ENCODE measurements at regions not wholly inside any gene's neighbourhood (a gene's known extent, or its start where the extent isn't known, plus 50 kb on each side); places are given as distances from the start of the nearest gene placed in this dataset.

GRCh38 chr9:30900706-30901105 is 1483.7 kb upstream of the ACO1 start:
- no peak for TF ChIP-seq CTCF (conservative IDR thresholded peaks at IDR 0.05)
- no peak overlapping the region for H3K27ac Mint-ChIP-seq
- no peaks in the 10 kb centered on the region for H3K9me3 ChIP-seq (ENCODE audit: control insufficient read depth, low read length)
- no peak for DNase-seq
- no peaks in the 10 kb centered on the region for H3K4me1 ChIP-seq (ENCODE audit: control insufficient read depth, insufficient read depth, low read length)
- no peaks in the 10 kb centered on the region for H3K4me1 Mint-ChIP-seq
- 100% methylated on average over 1 of the region's 1 CpG; no CpG with 5 or more reads in 1 of the 2 experiments for WGBS, 2 experiments (ENCODE audit: insufficient coverage in 1 of 2, insufficient read length in 1 of 2)
- no peak overlapping the region for H3K4me3 ChIP-seq (ENCODE audit: low read length)
- H3K4me3 Mint-ChIP-seq = no peak overlapping the region
- H3K27me3 Mint-ChIP-seq (ENCODE audit: insufficient read depth) = no peaks in the 10 kb centered on the region
- no peaks in the 10 kb centered on the region for H3K27me3 ChIP-seq (ENCODE audit: control insufficient read depth, insufficient read depth, low read length, poor library complexity, severe bottlenecking)
- H3K9ac ChIP-seq (ENCODE audit: extremely low read depth, low read length, poor library complexity, severe bottlenecking) = no peak overlapping the region
- no peak overlapping the region for H3K27ac ChIP-seq (ENCODE audit: low read depth, low read length)
- H3K36me3 Mint-ChIP-seq (ENCODE audit: low read depth) = no peaks in the 10 kb centered on the region
- H3K36me3 ChIP-seq (ENCODE audit: control insufficient read depth, insufficient read depth, low read length) = no peaks in the 10 kb centered on the region
- H3K9me3 Mint-ChIP-seq = no peaks in the 10 kb centered on the region

- peaks cover 22% of the 10 kb centered on the region for H3K27me3 Mint-ChIP-seq (ENCODE audit: insufficient read depth)
- H3K4me3 Mint-ChIP-seq = no peak overlapping the region
- H3K36me3 Mint-ChIP-seq (ENCODE audit: low read depth) = no peaks in the 10 kb centered on the region
Observed at GRCh38 chr9:30913331-30913730, 1471.1 kb upstream of the ACO1 start.

GRCh38 chr9:30915451-30915850 is 1469.0 kb upstream of the ACO1 start:
- Mint-ChIP-seq H3K27me3 (ENCODE audit: insufficient read depth) (peaks cover 22% of the 10 kb centered on the region), H3K36me3 (ENCODE audit: low read depth) (no peaks in the 10 kb centered on the region), H3K27ac (no peak overlapping the region), H3K4me3 (no peak overlapping the region), H3K4me1 (peaks cover 4% of the 10 kb centered on the region), H3K9me3 (no peaks in the 10 kb centered on the region)
- Histone ChIP-seq H3K9ac (ENCODE audit: extremely low read depth, low read length, poor library complexity, severe bottlenecking) (no peak overlapping the region), H3K27ac (ENCODE audit: low read depth, low read length) (no peak overlapping the region), H3K27me3 (ENCODE audit: control insufficient read depth, insufficient read depth, low read length, poor library complexity, severe bottlenecking) (no peaks in the 10 kb centered on the region), H3K4me3 (ENCODE audit: low read length) (no peak overlapping the region), H3K36me3 (ENCODE audit: control insufficient read depth, insufficient read depth, low read length) (no peaks in the 10 kb centered on the region), H3K4me1 (ENCODE audit: control insufficient read depth, insufficient read depth, low read length) (no peaks in the 10 kb centered on the region), H3K9me3 (ENCODE audit: control insufficient read depth, low read length) (no peaks in the 10 kb centered on the region)
- 94% methylated on average over 4 of the region's 4 CpGs for WGBS, 2 experiments (ENCODE audit: insufficient coverage in 1 of 2, insufficient read length in 1 of 2)
- no peak for DNase-seq
- no peak for TF ChIP-seq CTCF (conservative IDR thresholded peaks at IDR 0.05)

More at GRCh38 chr9:30913331-30913730, 1471.1 kb upstream of the ACO1 start:
- no peak for TF ChIP-seq CTCF (conservative IDR thresholded peaks at IDR 0.05)
- H3K27ac ChIP-seq (ENCODE audit: low read depth, low read length) = no peak overlapping the region
- Mint-ChIP-seq H3K27ac (no peak overlapping the region), H3K4me1 (peaks cover 4% of the 10 kb centered on the region), H3K9me3 (no peaks in the 10 kb centered on the region)
- no peaks in the 10 kb centered on the region for H3K9me3 ChIP-seq (ENCODE audit: control insufficient read depth, low read length)
- no peak overlapping the region for H3K9ac ChIP-seq (ENCODE audit: extremely low read depth, low read length, poor library complexity, severe bottlenecking)
- 21% methylated on average over 3 of the region's 3 CpGs; no CpG with 5 or more reads in 1 of the 2 experiments for WGBS, 2 experiments (ENCODE audit: insufficient coverage in 1 of 2, insufficient read length in 1 of 2)
- H3K4me1 ChIP-seq (ENCODE audit: control insufficient read depth, insufficient read depth, low read length) = no peaks in the 10 kb centered on the region
- H3K27me3 ChIP-seq (ENCODE audit: control insufficient read depth, insufficient read depth, low read length, poor library complexity, severe bottlenecking) = no peaks in the 10 kb centered on the region
- H3K36me3 ChIP-seq (ENCODE audit: control insufficient read depth, insufficient read depth, low read length) = no peaks in the 10 kb centered on the region
- peak; percentile 68 for DNase-seq
- H3K4me3 ChIP-seq (ENCODE audit: low read length) = no peak overlapping the region
